ENCODE measurements at regions not wholly inside any gene's neighbourhood (a gene's known extent, or its start where the extent isn't known, plus 50 kb on each side); places are given as distances from the start of the nearest gene placed in this dataset.
A peak's percentile ranks its signal among the peaks of the same experiment; 100 is the strongest.

GRCh38 chr2:23199115-23199918 is 185.7 kb upstream of the KLHL29 start:
- DNase-seq, result no peak

GRCh38 chr2:23200068-23200786 is 184.8 kb upstream of the KLHL29 start:
- no peak for DNase-seq

GRCh38 chr2:23200787-23201114 is 184.2 kb upstream of the KLHL29 start:
- DNase-seq, result no peak

GRCh38 chr2:23203383-23203782 is 181.6 kb upstream of the KLHL29 start:
- no peak for DNase-seq

- DNase-seq, result peak; percentile 33
Observed at GRCh38 chr2:23204685-23205242, 180.2 kb upstream of the KLHL29 start.

- no peak for DNase-seq
Observed at GRCh38 chr2:23206650-23207049, 178.3 kb upstream of the KLHL29 start.

DNA sequence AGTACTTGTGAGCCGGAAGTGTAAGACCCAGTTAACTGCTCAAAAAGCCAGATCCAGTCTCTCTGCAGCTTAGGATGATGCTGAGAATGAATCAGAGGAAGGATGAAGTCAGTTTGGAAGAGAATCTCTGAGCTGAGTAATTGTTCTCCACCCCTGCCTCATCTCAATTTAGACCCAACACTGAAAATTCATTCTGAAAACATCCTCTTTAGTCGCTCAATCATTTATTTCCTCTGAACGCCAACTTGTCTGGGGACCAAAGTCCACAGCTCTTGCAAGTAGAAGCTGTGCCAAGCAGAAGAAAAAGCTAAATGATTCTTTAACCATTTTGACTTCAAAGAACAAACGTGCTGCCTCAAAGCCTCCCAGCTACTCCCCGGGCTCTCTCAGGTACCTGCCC is 177.1 kb upstream of the KLHL29 start:
- DNase-seq, result no peak

- no peak for DNase-seq
Observed at GRCh38 chr2:23208339-23208738, 176.6 kb upstream of the KLHL29 start.

GRCh38 chr2:23209059-23209458 is 175.9 kb upstream of the KLHL29 start:
- DNase-seq, result no peak

GRCh38 chr2:23211987-23212583 is 172.9 kb upstream of the KLHL29 start:
- DNase-seq, result no peak

GRCh38 chr2:23213196-23213595 is 171.8 kb upstream of the KLHL29 start:
- no peak for DNase-seq

DNA sequence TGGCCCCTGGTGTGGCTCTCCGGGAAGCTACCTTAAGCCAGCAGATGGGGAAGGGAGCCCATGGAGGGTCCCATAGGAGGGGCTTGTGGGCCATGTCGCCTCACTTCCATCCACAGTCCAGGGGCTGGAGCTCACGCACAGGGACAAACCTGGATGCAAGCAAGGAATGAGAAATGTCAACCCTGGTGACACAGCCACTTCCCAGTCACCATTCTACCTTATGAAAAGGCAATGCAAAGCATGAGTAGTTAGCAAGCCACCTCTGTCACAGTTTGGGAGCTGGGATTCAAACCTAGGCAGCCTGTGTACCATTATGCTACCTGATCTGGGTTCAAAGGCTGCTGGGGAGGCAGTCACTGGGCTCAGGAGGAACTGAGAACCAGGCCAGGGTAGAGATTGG is 170.0 kb upstream of the KLHL29 start:
- no peak for DNase-seq

DNA sequence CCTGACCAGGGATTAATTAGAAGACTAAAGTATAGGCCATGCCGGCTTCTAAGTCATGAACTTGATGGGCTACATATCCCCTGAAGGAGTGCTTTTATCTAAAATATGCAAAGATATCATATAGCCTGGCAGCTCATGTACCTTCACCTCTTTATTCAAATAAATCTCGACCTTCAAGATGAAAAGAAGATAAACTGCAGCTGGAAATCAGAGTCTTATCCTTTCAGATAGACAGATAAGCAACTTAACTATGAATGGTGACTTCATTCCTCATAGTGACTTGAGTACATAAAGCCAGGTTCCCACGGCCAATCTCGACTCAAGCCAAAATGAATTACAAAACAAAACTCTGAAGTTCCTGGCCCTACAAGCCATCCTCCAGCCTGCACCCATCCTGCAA is 165.3 kb upstream of the KLHL29 start:
- no peak for DNase-seq

- no peak for DNase-seq
Observed at GRCh38 chr2:23220513-23221094, 164.4 kb upstream of the KLHL29 start.

DNA sequence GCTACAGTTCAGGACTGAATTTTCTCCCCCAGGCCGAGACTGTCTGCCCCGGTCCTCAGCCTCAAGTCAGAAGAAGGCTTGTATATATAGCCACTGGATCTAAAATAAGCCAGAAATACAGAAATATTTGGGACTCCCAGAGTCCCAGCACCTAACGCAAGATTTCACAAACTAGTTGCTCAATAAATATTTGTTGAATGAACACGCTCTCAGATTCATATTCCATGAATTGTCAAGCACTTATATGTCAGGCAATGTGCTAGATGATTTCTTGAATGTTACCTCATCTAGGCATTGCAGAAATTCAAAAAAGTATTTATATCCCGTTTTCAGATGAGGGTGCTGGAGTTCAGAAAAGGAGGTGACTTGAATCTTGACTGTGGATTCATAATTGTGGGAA is 163.7 kb upstream of the KLHL29 start:
- DNase-seq, result no peak

- DNase-seq, result no peak
Observed at GRCh38 chr2:23221901-23222300, 163.1 kb upstream of the KLHL29 start.

DNA sequence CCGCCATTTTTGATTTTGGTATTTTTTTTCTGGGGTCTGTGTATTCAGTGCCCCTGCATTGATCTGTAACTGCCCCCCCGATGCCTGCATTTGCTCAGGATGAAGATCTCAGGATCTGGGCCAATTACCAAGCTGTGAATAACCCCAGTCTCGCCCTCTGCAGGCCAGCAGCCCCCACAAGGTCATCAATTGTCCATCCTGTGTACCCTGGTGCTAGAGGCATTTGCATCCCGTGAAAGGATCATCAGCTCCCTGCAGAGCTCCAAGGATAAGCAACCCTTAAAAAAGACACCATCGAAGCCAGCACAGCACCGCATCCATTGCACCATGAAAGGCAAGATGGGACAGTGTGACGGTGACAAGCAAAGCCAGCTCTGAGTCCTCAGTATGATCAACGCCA is 154.1 kb upstream of the KLHL29 start:
- DNase-seq, result no peak

DNA sequence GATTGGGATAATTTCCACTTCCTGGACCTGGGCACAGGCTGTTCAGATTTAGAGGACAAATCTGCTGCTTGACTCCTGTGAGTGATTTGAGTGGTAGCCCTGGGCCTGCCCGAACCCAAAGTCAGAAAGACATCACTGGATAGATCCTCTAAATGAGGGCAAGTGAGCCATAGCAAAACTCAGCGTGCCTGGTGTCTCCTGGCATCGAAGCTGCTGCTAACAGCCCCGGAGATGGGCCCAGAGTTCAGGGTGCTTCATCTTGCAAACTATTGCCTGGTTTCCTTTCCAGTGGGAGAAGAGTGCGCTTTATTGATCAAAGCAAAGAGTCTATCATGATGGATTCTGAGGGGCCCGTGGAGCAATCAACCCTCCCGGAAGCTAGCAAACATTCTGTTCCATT is 153.1 kb upstream of the KLHL29 start:
- DNase-seq, result no peak

GRCh38 chr2:23235292-23235691 is 149.7 kb upstream of the KLHL29 start:
- no peak for DNase-seq

DNA sequence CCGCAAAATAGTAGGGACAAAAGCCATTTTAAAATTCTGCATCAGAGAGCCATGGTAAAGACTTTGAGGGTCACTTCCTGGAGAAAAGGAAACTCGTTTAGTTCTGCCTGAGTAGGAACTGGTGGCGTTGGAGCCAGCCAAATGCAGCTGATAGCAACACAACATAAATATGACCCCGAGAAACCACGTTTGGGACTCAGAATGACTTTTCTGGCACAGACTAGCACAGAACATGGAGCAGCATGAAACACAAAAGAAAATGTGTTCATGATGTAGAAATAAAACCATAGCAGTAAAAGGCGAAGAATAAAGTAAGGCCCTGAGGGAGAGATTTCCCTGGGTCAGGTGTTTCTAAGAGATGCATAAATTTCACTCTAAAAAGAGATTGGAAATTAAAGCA is 149.2 kb upstream of the KLHL29 start:
- peak; percentile 55 for DNase-seq

GRCh38 chr2:23237147-23237546 is 147.8 kb upstream of the KLHL29 start:
- no peak for DNase-seq

DNA sequence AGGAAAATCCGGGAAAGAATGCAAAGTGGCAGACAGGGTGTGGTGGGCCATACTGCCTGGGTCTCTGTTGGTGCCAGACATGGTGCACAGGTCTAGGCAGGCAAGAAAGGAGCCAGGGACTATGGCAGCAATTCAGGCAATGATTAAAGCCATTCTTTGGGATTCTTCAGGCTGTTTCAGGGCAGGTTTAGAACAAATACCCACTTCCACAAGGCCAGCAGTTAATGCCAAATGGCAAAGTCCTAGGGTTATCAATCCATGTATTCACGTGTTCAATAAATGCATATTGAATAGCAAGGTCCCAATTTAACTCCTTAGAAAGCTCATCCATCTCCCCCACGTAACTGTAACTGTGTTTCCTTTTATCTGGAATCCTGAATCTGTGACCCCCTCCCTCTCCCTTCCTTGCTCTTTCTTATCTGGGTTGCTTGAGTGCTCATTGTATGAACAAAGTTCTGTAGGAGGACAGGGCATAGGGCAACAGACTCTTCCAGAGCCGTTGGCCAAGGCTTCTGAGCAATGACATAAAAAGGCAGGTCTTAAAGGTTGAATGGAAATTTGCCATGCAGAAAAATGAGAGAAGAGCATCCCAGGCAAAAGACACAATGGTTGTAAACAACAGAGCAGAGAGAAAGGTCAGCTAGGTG is 146.8 kb upstream of the KLHL29 start:
- no peak for DNase-seq

DNA sequence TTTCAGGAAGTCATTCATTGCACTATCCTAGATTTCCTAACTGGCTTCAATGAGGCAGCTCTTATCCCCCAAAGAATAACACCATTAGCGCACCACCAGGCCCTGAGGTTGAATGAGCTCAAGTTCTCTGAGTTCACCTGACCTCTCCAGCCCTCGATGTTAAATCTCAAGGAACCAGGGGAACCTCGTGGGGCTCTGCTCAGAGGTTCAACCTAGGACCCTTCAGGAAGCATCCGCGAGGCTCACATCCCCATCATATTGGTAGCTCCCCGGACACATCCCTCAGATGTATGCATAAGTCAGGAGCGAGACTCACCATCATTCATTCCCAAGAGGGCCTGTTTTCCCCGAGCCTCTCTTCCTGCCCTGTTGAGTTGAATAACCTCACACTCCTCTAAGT is 145.6 kb upstream of the KLHL29 start:
- no peak for DNase-seq

All from femur (tissue), 1 donor.